GM12878 (cell line): ENCODE measurements at regions not wholly inside any gene's neighbourhood (a gene's known extent, or its start where the extent isn't known, plus 50 kb on each side); places are given as distances from the start of the nearest gene placed in this dataset.
A peak's percentile ranks its signal among the peaks of the same experiment; 100 is the strongest.

ENCODE experiments used
- ATAC-seq: fragments of 200-7000 bp; cut with Tn5 transposase; 3 replicates; pipeline ENCODE4 v1.9.1; 2020; ENCODE audit warnings: mild to moderate bottlenecking, moderate library complexity
- BruUV-seq: library from RNA; stranded (reverse); fragments of 400-500 nt; replicated peaks from 2 replicates; lab custom pipeline; 2021; lab: Mats Ljungman, UMichigan
- CTCF ChIA-PET: fragments of 300-600 bp; sonication (Branson Sonifier 250); formaldehyde crosslinking; extraction: SDS; loops from one replicate; lab custom pipeline; 2021; ENCODE audit warnings: inconsistent platforms; lab: Yijun Ruan, JAX
- POLR2A ChIA-PET: fragments of 350-600 bp; formaldehyde crosslinking; extraction: SDS; loops from one replicate; lab custom pipeline; 2021; ENCODE audit warnings: inconsistent platforms; lab: Charles Lee
- RAD21 ChIA-PET: fragments of 300-600 bp; sonication (Branson Sonifier 250); formaldehyde crosslinking; loops from one replicate; lab custom pipeline; 2023; ENCODE audit warnings: antibody characterized with exemption; ENCODE audit not compliant: unreplicated experiment; lab: Charles Lee
- SMC1A ChIA-PET: fragments of 300-600 bp; sonication (Branson Sonifier 250); formaldehyde crosslinking; loops from one replicate; lab custom pipeline; 2023; ENCODE audit not compliant: unreplicated experiment, uncharacterized antibody; lab: Charles Lee
- DNase-seq: peaks from one replicate; pipeline ENCODE4 v3.0.0-alpha.2; 2011; ENCODE audit warnings: low read depth, low spot score
- FAIRE-seq: peaks from 3 replicates; lab custom pipeline; 2011; peaks lifted over from hg19 to GRCh38; lab: Jason Lieb, UNC
- H2AFZ ChIP-seq: 2 replicates; pipeline ENCODE4 v1.6.0; 2011; ENCODE audit warnings: low read depth, low read length, control low read depth; ENCODE audit not compliant: control insufficient read depth
- H3K27ac ChIP-seq: 2 replicates; pipeline ENCODE4 v1.5.1; 2011; ENCODE audit warnings: control low read depth; ENCODE audit not compliant: control insufficient read depth, insufficient read depth
- H3K27me3 ChIP-seq, 2 experiments: replicated peaks in 1 of 2; 2 replicates each; pipeline versions ENCODE4 v1.6.0 to v1.6.1; 2011; ENCODE audit warnings: low read length in 1 of 2; ENCODE audit not compliant: control insufficient read depth in 2 of 2, insufficient read depth in 2 of 2
- H3K36me3 ChIP-seq, 2 experiments: 2 replicates each; pipeline ENCODE4 v1.5.1; 2011; ENCODE audit warnings: low read length in 1 of 2; ENCODE audit not compliant: control insufficient read depth in 2 of 2, insufficient read depth in 2 of 2
- H3K4me1 ChIP-seq: 2 replicates; pipeline ENCODE4 v1.6.1; 2011; ENCODE audit warnings: mild to moderate bottlenecking, low read length, moderate library complexity, mixed read lengths; ENCODE audit not compliant: control insufficient read depth, insufficient read depth
- H3K4me2 ChIP-seq: 2 replicates; pipeline ENCODE4 v1.6.0; 2011; ENCODE audit warnings: control low read depth; ENCODE audit not compliant: control insufficient read depth, insufficient read depth
- H3K4me3 ChIP-seq: fragments of 200-600 bp; sonication (generic); 2 replicates; pipeline ENCODE4 v1.5.1; 2016
- H3K79me2 ChIP-seq: 2 replicates; pipeline ENCODE4 v1.6.0; 2011; ENCODE audit warnings: low read length; ENCODE audit not compliant: control insufficient read depth, insufficient read depth
- H3K9ac ChIP-seq: 2 replicates; pipeline ENCODE4 v1.8.0; 2011; ENCODE audit warnings: low read length, control low read depth, mixed read lengths; ENCODE audit not compliant: control insufficient read depth, insufficient read depth
- H3K9me3 ChIP-seq: replicated peaks from 3 replicates; pipeline ENCODE4 v1.5.1; 2011; ENCODE audit warnings: mild to moderate bottlenecking, low read length; ENCODE audit not compliant: control insufficient read depth, insufficient read depth
- H4K20me1 ChIP-seq: 2 replicates; pipeline ENCODE4 v1.6.0; 2011; ENCODE audit not compliant: control insufficient read depth, insufficient read depth
- BHLHE40 ChIP-seq, 2 experiments: fragments of 450-650 bp in 1 of 2; IDR thresholded peaks; 2 replicates each; pipeline ENCODE4 v1.6.1; 2011 to 2017; ENCODE audit warnings: low read depth in 2 of 2, borderline replicate concordance in 1 of 2, improper control_type of control experiment in 1 of 2, low read length in 1 of 2, mild to moderate bottlenecking in 1 of 2
- E2F8 ChIP-seq: fragments of 450-650 bp; IDR thresholded peaks from 2 replicates; pipeline ENCODE4 v1.6.1; 2018; ENCODE audit warnings: mild to moderate bottlenecking, low read depth, moderate library complexity; ENCODE audit not compliant: partially characterized antibody
- ETV6 ChIP-seq, 2 experiments: fragments of 450-650 bp in 1 of 2; IDR thresholded peaks in 1 of 2; conservative IDR thresholded peaks in 1 of 2; 2 replicates each; pipeline ENCODE4 v1.6.1; 2014; ENCODE audit warnings: antibody characterized with exemption in 1 of 2, borderline replicate concordance in 1 of 2, low read depth in 1 of 2, mild to moderate bottlenecking in 1 of 2, moderate library complexity in 1 of 2
- PAX8 ChIP-seq: fragments of 450-650 bp; IDR thresholded peaks from 2 replicates; pipeline ENCODE4 v1.6.1; 2017; ENCODE audit warnings: mild to moderate bottlenecking, moderate library complexity
- POLR2A ChIP-seq: IDR thresholded peaks from 2 replicates; pipeline ENCODE4 v1.6.1; 2011; ENCODE audit warnings: low read depth, mild to moderate bottlenecking, low read length
- POU2F2 ChIP-seq: IDR thresholded peaks from 3 replicates; pipeline ENCODE4 v1.6.1; 2011; ENCODE audit warnings: low read depth, mild to moderate bottlenecking, low read length, borderline replicate concordance
- RUNX3 ChIP-seq: IDR thresholded peaks from 2 replicates; pipeline ENCODE4 v1.6.1; 2012; ENCODE audit warnings: low read length, inconsistent platforms
- SIX5 ChIP-seq: IDR thresholded peaks from 2 replicates; pipeline ENCODE4 v1.6.1; 2011; ENCODE audit warnings: mild to moderate bottlenecking, low read depth, low read length, moderate library complexity; ENCODE audit not compliant: severe bottlenecking
- ZBTB4 ChIP-seq: fragments of 450-650 bp; formaldehyde crosslinking; IDR thresholded peaks from 2 replicates; pipeline ENCODE4 v1.4.0; 2022; ENCODE audit warnings: mild to moderate bottlenecking, moderate library complexity
- ZNF384 ChIP-seq: IDR thresholded peaks from 2 replicates; pipeline ENCODE4 v1.6.1; 2012; ENCODE audit warnings: low read depth, mild to moderate bottlenecking, low read length, improper control_type of control experiment, borderline replicate concordance
- WGBS: methylation state at CpG from one replicate; pipeline ENCODE4 v1.1.6; 2016; ENCODE audit warnings: low lambda C conversion rate; ENCODE audit not compliant: insufficient replicate concordance, insufficient coverage; ENCODE audit errors: missing lambda C conversion rate; 5-methylcytosine and 5-hydroxymethylcytosine counted together
- in situ Hi-C: fragments of 300-500 bp; cut with MboI; formaldehyde crosslinking; loops from 9 replicates; pipeline ENCODE4 v1.14.3; 2018; ENCODE audit warnings: mixed read lengths
- intact Hi-C: fragments of 100-400 bp; cut with micrococcal nuclease; formaldehyde crosslinking; loops from one replicate; pipeline ENCODE4 v1.14.2; 2022; ENCODE audit not compliant: unreplicated experiment

GRCh38 chr2:236974148-236974547 lies 111.5 kb upstream of the COPS8 start (continued):
- no peak for TF ChIP-seq ETV6 (conservative IDR thresholded peaks at IDR 0.05 in 1 of 2, IDR thresholded peaks at IDR 0.05 in 1 of 2; ENCODE audit: borderline replicate concordance in 1 of 2, low read depth in 1 of 2)
- TF ChIP-seq PAX8, result no peak

- CTCF ChIA-PET, result no interaction called here
- no TSS peak for BruUV-seq
Measured at GRCh38 chr2:236974752-236975151, 110.9 kb upstream of the COPS8 start.

GRCh38 chr2:236975766-236976165 lies 109.9 kb upstream of the COPS8 start:
- BruUV-seq, result no TSS peak
- H3K4me2 ChIP-seq, result no peak overlapping the region
- no peak for TF ChIP-seq ZNF384
- TF ChIP-seq POLR2A, result no peak
- TF ChIP-seq RUNX3, result no peak
- TF ChIP-seq E2F8, result no peak
- TF ChIP-seq ZBTB4, result no peak

More at GRCh38 chr2:236974752-236975151, 110.9 kb upstream of the COPS8 start:
- Histone ChIP-seq H3K27ac (no peak overlapping the region), H3K79me2 (no peaks in the 10 kb centered on the region), H3K36me3 (no peaks in the 10 kb centered on the region), H3K4me3 (no peak overlapping the region), H3K9me3 (no peaks in the 10 kb centered on the region; the same call in 2 of the 3 replicates), H3K9ac (no peak overlapping the region), H2AFZ (no peak overlapping the region), H4K20me1 (no peaks in the 10 kb centered on the region)
- ChIA-PET RAD21 (no interaction called here), POLR2A (interaction anchor here (0.6 kb wide), 1 partner anchor 292 kb away, joined by 3 read pairs; no protein-coding TSS in a partner anchor), SMC1A (no interaction called here)
- in situ Hi-C loops, result no loop called here
- intact Hi-C loops, result no loop called here
- ATAC-seq (no peak), FAIRE-seq (no peak)
- TF ChIP-seq BHLHE40 (IDR thresholded peaks at IDR 0.05; ENCODE audit: borderline replicate concordance in 1 of 2, low read depth in 2 of 2, low read length in 1 of 2) (peak in 1 of 2 experiments; percentile 27; a peak in 1 of 4 replicates), SIX5 (no peak), POU2F2 (peak; percentile 36; the same call in 1 of the 3 replicates)
- TF ChIP-seq, all 136 proteins: peak for 2
- Histone ChIP-seq H3K4me1 (no peaks in the 10 kb centered on the region; the same call in 1 of the 2 replicates), H3K27me3 (peaks cover 0 to 2% of the 10 kb centered on the region in 2 experiments; a peak in 2 of 4 replicates), H3K4me2 (no peak overlapping the region)
- DNase-seq, result no peak
- WGBS, result 0% methylated on average over 8 of the region's 8 CpGs

More at GRCh38 chr2:236975766-236976165, 109.9 kb upstream of the COPS8 start:
- intact Hi-C loops (no loop called here), in situ Hi-C loops (no loop called here)
- DNase-seq, result no peak
- FAIRE-seq, result no peak
- peaks cover 0 to 2% of the 10 kb centered on the region in 2 experiments; a peak in 2 of 4 replicates for H3K27me3 ChIP-seq
- ChIA-PET RAD21 (interaction anchor here (0.6 kb wide), 1 partner anchor 404 kb away, joined by 3 read pairs; no protein-coding TSS in a partner anchor), POLR2A (no interaction called here), SMC1A (no interaction called here), CTCF (no interaction called here)
- H3K27ac ChIP-seq, result no peak overlapping the region
- H3K79me2 ChIP-seq, result no peaks in the 10 kb centered on the region
- H3K9ac ChIP-seq, result no peak overlapping the region
- ATAC-seq, result no peak
- no peaks in the 10 kb centered on the region for H4K20me1 ChIP-seq
- no peaks in the 10 kb centered on the region; the same call in 2 of the 3 replicates for H3K9me3 ChIP-seq
- 7% methylated on average over 5 of the region's 5 CpGs for WGBS
- H3K4me3 ChIP-seq, result no peak overlapping the region
- no peak overlapping the region for H2AFZ ChIP-seq
- H3K36me3 ChIP-seq, result no peaks in the 10 kb centered on the region
- no peaks in the 10 kb centered on the region; the same call in 1 of the 2 replicates for H3K4me1 ChIP-seq
